SK-N-SH treated with all-trans-retinoic acid at 6 μM for 48 hours (cell line): ENCODE measurements at regions not wholly inside any gene's neighbourhood (a gene's known extent, or its start where the extent isn't known, plus 50 kb on each side); places are given as distances from the start of the nearest gene placed in this dataset.

Source experiments
- ATAC-seq: fragments of 200-7000 bp; cut with Tn5 transposase; 3 replicates; pipeline ENCODE4 v1.9.1; 2020; ENCODE audit warnings: mild to moderate bottlenecking, moderate library complexity
- ARNTL ChIP-seq: fragments of 450-650 bp; formaldehyde crosslinking; IDR thresholded peaks from 2 replicates; pipeline ENCODE4 v1.5.0; 2020; ENCODE audit warnings: low read depth, mild to moderate bottlenecking, moderate library complexity, borderline replicate concordance
- BACH2 ChIP-seq: fragments of 250-450 bp; sonication (Bioruptor Pico); IDR thresholded peaks from 2 replicates; pipeline ENCODE4 v1.9.0; 2021; ENCODE audit warnings: mild to moderate bottlenecking, borderline replicate concordance
- CREB5 ChIP-seq: fragments of 250-450 bp; sonication (Bioruptor Pico); IDR thresholded peaks from 2 replicates; pipeline ENCODE4 v1.5.1; 2020; ENCODE audit warnings: low read depth, mild to moderate bottlenecking, moderate library complexity
- CSDC2 ChIP-seq: fragments of 250-450 bp; sonication (Bioruptor Pico); IDR thresholded peaks from 2 replicates; pipeline ENCODE4 v1.5.0; 2020; ENCODE audit warnings: mild to moderate bottlenecking, moderate library complexity
- CSRNP3 ChIP-seq: fragments of 250-450 bp; sonication (Bioruptor Pico); IDR thresholded peaks from 2 replicates; pipeline ENCODE4 v1.5.1; 2021; ENCODE audit warnings: mild to moderate bottlenecking, moderate library complexity
- ESRRG ChIP-seq: fragments of 250-450 bp; sonication (Bioruptor Pico); IDR thresholded peaks from 2 replicates; pipeline ENCODE4 v1.6.1; 2021; ENCODE audit warnings: mild to moderate bottlenecking
- GLIS3 ChIP-seq: fragments of 250-450 bp; sonication (Bioruptor Pico); IDR thresholded peaks from 2 replicates; pipeline ENCODE4 v1.5.0; 2020; ENCODE audit warnings: mild to moderate bottlenecking, moderate library complexity
- ISL1 ChIP-seq: fragments of 250-450 bp; sonication (Bioruptor Pico); IDR thresholded peaks from 2 replicates; pipeline ENCODE4 v2.1.2; 2022; ENCODE audit warnings: mild to moderate bottlenecking, moderate library complexity
- OSR1 ChIP-seq: fragments of 250-450 bp; sonication (Bioruptor Pico); IDR thresholded peaks from 2 replicates; pipeline ENCODE4 v1.8.0; 2022; ENCODE audit warnings: moderate library complexity, mild to moderate bottlenecking, inconsistent platforms
- PATZ1 ChIP-seq: fragments of 250-450 bp; sonication (Bioruptor Pico); IDR thresholded peaks from 2 replicates; pipeline ENCODE4 v1.8.0; 2020; ENCODE audit warnings: mild to moderate bottlenecking, moderate library complexity, borderline replicate concordance
- POU6F1 ChIP-seq: fragments of 250-450 bp; sonication (Bioruptor Pico); IDR thresholded peaks from 2 replicates; pipeline ENCODE4 v1.8.0; 2021; ENCODE audit warnings: low read depth, mild to moderate bottlenecking, moderate library complexity, borderline replicate concordance
- PPARA ChIP-seq: fragments of 250-450 bp; sonication (Bioruptor Pico); IDR thresholded peaks from 2 replicates; pipeline ENCODE4 v1.5.0; 2020; ENCODE audit warnings: mild to moderate bottlenecking, borderline replicate concordance
- RARB ChIP-seq: fragments of 250-450 bp; sonication (Bioruptor Pico); IDR thresholded peaks from 2 replicates; pipeline ENCODE4 v1.8.0; 2021; ENCODE audit warnings: mild to moderate bottlenecking, moderate library complexity
- TCF4 ChIP-seq: fragments of 250-450 bp; sonication (Bioruptor Pico); IDR thresholded peaks from 2 replicates; pipeline ENCODE4 v1.8.0; 2021; ENCODE audit warnings: mild to moderate bottlenecking, moderate library complexity, borderline replicate concordance
- TOX ChIP-seq: fragments of 250-450 bp; sonication (Bioruptor Pico); IDR thresholded peaks from 2 replicates; pipeline ENCODE4 v1.8.0; 2021; ENCODE audit warnings: mild to moderate bottlenecking, moderate library complexity, borderline replicate concordance
- TSHZ2 ChIP-seq: fragments of 250-450 bp; sonication (Bioruptor Pico); IDR thresholded peaks from 2 replicates; pipeline ENCODE4 v1.5.0; 2020; ENCODE audit warnings: mild to moderate bottlenecking, moderate library complexity
- ZC3H10 ChIP-seq: fragments of 250-450 bp; sonication (Bioruptor Pico); IDR thresholded peaks from 2 replicates; pipeline ENCODE4 v1.5.1; 2021; ENCODE audit warnings: mild to moderate bottlenecking, moderate library complexity
- ZFP3 ChIP-seq: fragments of 250-450 bp; sonication (Bioruptor Pico); IDR thresholded peaks from 2 replicates; pipeline ENCODE4 v1.5.0; 2020; ENCODE audit warnings: mild to moderate bottlenecking, moderate library complexity
- ZFP30 ChIP-seq: fragments of 450-650 bp; formaldehyde crosslinking; IDR thresholded peaks from 2 replicates; pipeline ENCODE4 v1.5.0; 2022; ENCODE audit warnings: mild to moderate bottlenecking, moderate library complexity
- ZNF565 ChIP-seq: fragments of 450-650 bp; formaldehyde crosslinking; conservative IDR thresholded peaks from 2 replicates; pipeline ENCODE4 v1.5.0; 2020; ENCODE audit warnings: low read depth, mild to moderate bottlenecking, moderate library complexity
- ZNF70 ChIP-seq: fragments of 450-650 bp; formaldehyde crosslinking; IDR thresholded peaks from 2 replicates; pipeline ENCODE4 v1.5.0; 2020; ENCODE audit warnings: mild to moderate bottlenecking, moderate library complexity
- ZNF8 ChIP-seq: fragments of 450-650 bp; formaldehyde crosslinking; IDR thresholded peaks from 2 replicates; pipeline ENCODE4 v1.5.0; 2020; ENCODE audit warnings: mild to moderate bottlenecking, moderate library complexity

- TF ChIP-seq CREB5 (no peak), BACH2 (CRISPR knock-in tag) (no peak), TCF4 (no peak)
Observed at GRCh38 chr15:77819048-77819850, 186.5 kb upstream of the LINGO1 start (continued).

GRCh38 chr15:77818484-77819047, 185.9 kb upstream of the LINGO1 start:
- no peak for ATAC-seq
- TF ChIP-seq PPARA (no peak), ZNF565 (no peak), ZNF70 (CRISPR knock-in tag) (no peak)

GRCh38 chr15:77817434-77817833, 184.7 kb upstream of the LINGO1 start:
- ATAC-seq: no peak
- TF ChIP-seq ESRRG (CRISPR knock-in tag) (no peak), CREB5 (no peak), OSR1 (no peak), ZNF8 (CRISPR knock-in tag) (no peak), PPARA (no peak), TSHZ2 (no peak), CSRNP3 (CRISPR knock-in tag) (no peak), TCF4 (no peak), ZFP3 (CRISPR knock-in tag) (no peak)

GRCh38 chr15:77816983-77817382, 184.3 kb upstream of the LINGO1 start:
- TF ChIP-seq GLIS3 (CRISPR knock-in tag): no peak
- no peak for TF ChIP-seq TCF4
- TF ChIP-seq PATZ1 (CRISPR knock-in tag): no peak
- no peak for TF ChIP-seq ARNTL (CRISPR knock-in tag)
- TF ChIP-seq ZNF565: no peak
- no peak for TF ChIP-seq RARB
- no peak for TF ChIP-seq ZC3H10
- no peak for TF ChIP-seq CREB5
- no peak for TF ChIP-seq CSDC2 (CRISPR knock-in tag)
- TF ChIP-seq ZFP3 (CRISPR knock-in tag): no peak
- TF ChIP-seq POU6F1: no peak
- TF ChIP-seq ZNF70 (CRISPR knock-in tag): no peak
- no peak for TF ChIP-seq ZFP30
- no peak for TF ChIP-seq ISL1 (CRISPR knock-in tag)
- no peak for TF ChIP-seq BACH2 (CRISPR knock-in tag)
- no peak for TF ChIP-seq ESRRG (CRISPR knock-in tag)
- no peak for TF ChIP-seq TOX (CRISPR knock-in tag)
- ATAC-seq: no peak
